Neural progenitor cell (in vitro differentiated cells): ENCODE measurements at regions not wholly inside any gene's neighbourhood (a gene's known extent, or its start where the extent isn't known, plus 50 kb on each side); places are given as distances from the start of the nearest gene placed in this dataset.
A peak's percentile ranks its signal among the peaks of the same experiment; 100 is the strongest.
"Not testable (repeated sequence)": the region's sequence is repeated elsewhere in the genome, so short reads cannot be mapped to it uniquely, and the experiment has no call there.

Experiments
- DNase-seq: peaks from one replicate; pipeline ENCODE4 v3.0.0-alpha.2; 2016; ENCODE audit warnings: low spot score
- H2AFZ ChIP-seq: fragments of 200-600 bp; sonication (generic); replicated peaks from 2 replicates; pipeline ENCODE4 v1.6.1; 2016; ENCODE audit warnings: antibody characterized with exemption
- H3F3A ChIP-seq: fragments of 200-600 bp; sonication (generic); 2 replicates; pipeline ENCODE4 v1.6.1; 2016; ENCODE audit warnings: antibody characterized with exemption, low read depth
- H3K27ac ChIP-seq: fragments of 200-600 bp; sonication (generic); 2 replicates; pipeline ENCODE4 v1.5.1; 2016; ENCODE audit warnings: mild to moderate bottlenecking
- H3K27me3 ChIP-seq: fragments of 200-600 bp; sonication (generic); 2 replicates; pipeline ENCODE4 v1.6.1; 2016; ENCODE audit warnings: mild to moderate bottlenecking, moderate library complexity
- H3K36me3 ChIP-seq: fragments of 200-600 bp; sonication (generic); 2 replicates; pipeline ENCODE4 v1.5.1; 2016
- H3K4me1 ChIP-seq: fragments of 200-600 bp; sonication (generic); 2 replicates; pipeline ENCODE4 v1.6.1; 2016; ENCODE audit warnings: mixed run types
- H3K4me2 ChIP-seq: fragments of 200-600 bp; sonication (generic); 2 replicates; pipeline ENCODE4 v1.6.1; 2016
- H3K4me3 ChIP-seq: fragments of 200-600 bp; sonication (generic); 2 replicates; pipeline ENCODE4 v1.5.1; 2016
- H3K79me2 ChIP-seq: fragments of 200-600 bp; sonication (generic); 2 replicates; pipeline ENCODE4 v1.6.1; 2016; ENCODE audit warnings: low read depth
- H3K9ac ChIP-seq: fragments of 200-600 bp; sonication (generic); 2 replicates; pipeline ENCODE4 v1.6.1; 2016
- H3K9me3 ChIP-seq: fragments of 200-600 bp; sonication (generic); 2 replicates; pipeline ENCODE4 v1.5.1; 2016; ENCODE audit warnings: low read depth
- H4K20me1 ChIP-seq: fragments of 200-600 bp; sonication (generic); 2 replicates; pipeline ENCODE4 v1.6.1; 2016; ENCODE audit warnings: low read depth
- H3K27ac Mint-ChIP-seq: 3 replicates; pipeline ENCODE4 v1.8.0; 2021; ENCODE audit warnings: mixed read lengths
- H3K27me3 Mint-ChIP-seq: 2 replicates; pipeline ENCODE4 v1.8.0; 2022; ENCODE audit warnings: low read depth, mild to moderate bottlenecking, inconsistent platforms, moderate library complexity, mixed read lengths; ENCODE audit not compliant: insufficient read depth
- H3K36me3 Mint-ChIP-seq: 3 replicates; pipeline ENCODE4 v1.8.0; 2021; ENCODE audit warnings: mixed read lengths
- H3K4me1 Mint-ChIP-seq: 3 replicates; pipeline ENCODE4 v1.8.0; 2021; ENCODE audit warnings: mixed read lengths
- H3K4me3 Mint-ChIP-seq: 3 replicates; pipeline ENCODE4 v1.8.0; 2021; ENCODE audit warnings: mild to moderate bottlenecking, moderate library complexity, mixed read lengths
- H3K9me3 Mint-ChIP-seq: 3 replicates; pipeline ENCODE4 v1.8.0; 2020; ENCODE audit warnings: mixed read lengths
- EZH2 ChIP-seq: fragments of 200-600 bp; sonication (generic); IDR thresholded peaks from 2 replicates; pipeline ENCODE4 v1.6.1; 2017; ENCODE audit warnings: antibody characterized with exemption, mild to moderate bottlenecking, moderate library complexity
- EZH2phosphoT487 ChIP-seq: fragments of 200-600 bp; sonication (generic); IDR thresholded peaks from 2 replicates; pipeline ENCODE4 v1.6.1; 2017; ENCODE audit warnings: antibody characterized with exemption
- TF ChIP-seq, protein P1 (sequence below): fragments of 200-600 bp; sonication (generic); IDR thresholded peaks from 2 replicates; pipeline ENCODE4 v1.5.1; 2017; ENCODE audit warnings: antibody characterized with exemption, mild to moderate bottlenecking

- Histone ChIP-seq H3K9ac (no peak overlapping the region), H3K36me3 (no peaks in the 10 kb centered on the region), H3K27me3 (no peaks in the 10 kb centered on the region), H3K27ac (no peak overlapping the region), H3K9me3 (no peaks in the 10 kb centered on the region), H2AFZ (peak overlapping the region; percentile 42), H3K79me2 (no peaks in the 10 kb centered on the region), H3K4me2 (no peak overlapping the region), H3K4me3 (no peak overlapping the region), H3F3A (peaks cover 4% of the 10 kb centered on the region), H4K20me1 (no peaks in the 10 kb centered on the region), H3K4me1 (peaks cover 5% of the 10 kb centered on the region)
- H3K9me3 Mint-ChIP-seq = peaks cover 3% of the 10 kb centered on the region
- no peaks in the 10 kb centered on the region for H3K36me3 Mint-ChIP-seq
- peaks cover 4% of the 10 kb centered on the region for H3K4me1 Mint-ChIP-seq
- peaks cover 2% of the 10 kb centered on the region for H3K27me3 Mint-ChIP-seq
- H3K4me3 Mint-ChIP-seq = no peak overlapping the region
- H3K27ac Mint-ChIP-seq = no peak overlapping the region
- TF ChIP-seq, protein P1, sequence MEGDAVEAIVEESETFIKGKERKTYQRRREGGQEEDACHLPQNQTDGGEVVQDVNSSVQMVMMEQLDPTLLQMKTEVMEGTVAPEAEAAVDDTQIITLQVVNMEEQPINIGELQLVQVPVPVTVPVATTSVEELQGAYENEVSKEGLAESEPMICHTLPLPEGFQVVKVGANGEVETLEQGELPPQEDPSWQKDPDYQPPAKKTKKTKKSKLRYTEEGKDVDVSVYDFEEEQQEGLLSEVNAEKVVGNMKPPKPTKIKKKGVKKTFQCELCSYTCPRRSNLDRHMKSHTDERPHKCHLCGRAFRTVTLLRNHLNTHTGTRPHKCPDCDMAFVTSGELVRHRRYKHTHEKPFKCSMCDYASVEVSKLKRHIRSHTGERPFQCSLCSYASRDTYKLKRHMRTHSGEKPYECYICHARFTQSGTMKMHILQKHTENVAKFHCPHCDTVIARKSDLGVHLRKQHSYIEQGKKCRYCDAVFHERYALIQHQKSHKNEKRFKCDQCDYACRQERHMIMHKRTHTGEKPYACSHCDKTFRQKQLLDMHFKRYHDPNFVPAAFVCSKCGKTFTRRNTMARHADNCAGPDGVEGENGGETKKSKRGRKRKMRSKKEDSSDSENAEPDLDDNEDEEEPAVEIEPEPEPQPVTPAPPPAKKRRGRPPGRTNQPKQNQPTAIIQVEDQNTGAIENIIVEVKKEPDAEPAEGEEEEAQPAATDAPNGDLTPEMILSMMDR = no peak
- TF ChIP-seq EZH2phosphoT487 (no peak), EZH2 (no peak)
- no peak for DNase-seq
Observed at GRCh38 chr16:5296176-5296575, 198.6 kb upstream of the EEF2KMT start.

DNA sequence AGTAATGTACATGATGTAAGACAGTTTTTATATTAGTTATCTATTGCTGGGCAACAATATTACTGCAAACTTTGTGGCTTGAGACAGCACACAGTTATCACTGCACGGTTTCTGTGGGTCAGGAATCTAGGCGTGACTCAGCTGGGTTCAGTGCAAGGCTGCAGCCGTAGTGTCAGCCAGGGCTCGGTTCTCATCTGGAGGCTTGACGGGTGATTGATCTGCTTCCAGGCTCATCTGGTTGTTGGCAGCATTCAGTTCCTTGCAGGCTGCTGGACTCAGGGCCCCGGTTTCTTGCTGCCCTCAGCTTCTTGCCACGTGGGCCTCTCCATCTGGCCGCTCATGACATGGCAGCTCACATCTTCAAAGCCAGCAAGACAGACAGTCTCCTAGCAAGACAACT lies 197.7 kb upstream of the EEF2KMT start:
- not testable (repeated sequence) for H3K27ac Mint-ChIP-seq, DNase-seq, H4K20me1 ChIP-seq, H3K36me3 Mint-ChIP-seq, H2AFZ ChIP-seq, H3K9me3 Mint-ChIP-seq, H3K27me3 Mint-ChIP-seq, H3K4me2 ChIP-seq, H3K9ac ChIP-seq, H3K4me1 Mint-ChIP-seq, H3K27ac ChIP-seq, H3K36me3 ChIP-seq, H3K4me3 Mint-ChIP-seq, H3K79me2 ChIP-seq, H3K27me3 ChIP-seq, H3K4me1 ChIP-seq, H3F3A ChIP-seq, H3K9me3 ChIP-seq, H3K4me3 ChIP-seq

GRCh38 chr16:5282152-5282551 lies 184.6 kb upstream of the EEF2KMT start:
- H3K4me1 Mint-ChIP-seq, H3K27me3 Mint-ChIP-seq, H3K4me3 Mint-ChIP-seq, H3K9me3 ChIP-seq, H3K4me3 ChIP-seq, H3K36me3 ChIP-seq, H3K27ac Mint-ChIP-seq, H3K27me3 ChIP-seq, H2AFZ ChIP-seq, DNase-seq, H3K27ac ChIP-seq, H4K20me1 ChIP-seq, H3K36me3 Mint-ChIP-seq, H3F3A ChIP-seq, H3K79me2 ChIP-seq, H3K4me1 ChIP-seq, H3K4me2 ChIP-seq, H3K9ac ChIP-seq: not testable (repeated sequence)
- H3K9me3 Mint-ChIP-seq = peaks cover 34% of the 10 kb centered on the region

GRCh38 chr16:5257462-5257861 lies 159.9 kb upstream of the EEF2KMT start:
- no peaks in the 10 kb centered on the region for H3K9me3 Mint-ChIP-seq
- peaks cover 12% of the 10 kb centered on the region for H3K27me3 Mint-ChIP-seq
- no peaks in the 10 kb centered on the region for H3K9me3 ChIP-seq
- H3K36me3 Mint-ChIP-seq = no peaks in the 10 kb centered on the region
- H4K20me1 ChIP-seq = no peaks in the 10 kb centered on the region
- H3K27me3 ChIP-seq = no peaks in the 10 kb centered on the region
- H3K4me3 ChIP-seq = no peak overlapping the region
- H3K27ac ChIP-seq = no peak overlapping the region
- H3K4me3 Mint-ChIP-seq = no peak overlapping the region
- no peak overlapping the region for H3K27ac Mint-ChIP-seq
- H3K4me1 Mint-ChIP-seq = peaks cover 11% of the 10 kb centered on the region
- no peak overlapping the region for H3K4me2 ChIP-seq
- H2AFZ ChIP-seq = no peak overlapping the region
- no peaks in the 10 kb centered on the region for H3K79me2 ChIP-seq
- peaks cover 6% of the 10 kb centered on the region for H3F3A ChIP-seq
- H3K36me3 ChIP-seq = no peaks in the 10 kb centered on the region
- H3K4me1 ChIP-seq = peaks cover 5% of the 10 kb centered on the region
- no peak for TF ChIP-seq EZH2
- no peak for TF ChIP-seq EZH2phosphoT487
- TF ChIP-seq, protein P1 = no peak
- DNase-seq = no peak
- H3K9ac ChIP-seq = no peak overlapping the region
